GM23338 (cell line): ENCODE measurements at regions not wholly inside any gene's neighbourhood (a gene's known extent, or its start where the extent isn't known, plus 50 kb on each side); places are given as distances from the start of the nearest gene placed in this dataset.

Source experiments
- ATAC-seq: fragments of 200-7000 bp; cut with Tn5 transposase; 3 replicates; pipeline ENCODE4 v1.9.1; 2020
- DNase-seq: peaks from one replicate; pipeline ENCODE4 v3.0.0-alpha.2; 2015; ENCODE audit warnings: low spot score
- H2AFZ ChIP-seq: fragments of 200-600 bp; sonication (generic); 2 replicates; pipeline ENCODE4 v1.8.0; 2016; ENCODE audit warnings: antibody characterized with exemption, mild to moderate bottlenecking, moderate library complexity
- H3F3A ChIP-seq: fragments of 200-600 bp; sonication (generic); replicated peaks from 2 replicates; pipeline ENCODE4 v1.8.0; 2017; ENCODE audit warnings: antibody characterized with exemption, mixed run types, low read depth
- H3K27ac ChIP-seq: fragments of 200-600 bp; sonication (generic); 2 replicates; pipeline ENCODE4 v1.6.1; 2016; ENCODE audit warnings: low read depth
- H3K27me3 ChIP-seq: fragments of 200-600 bp; sonication (generic); 2 replicates; pipeline ENCODE4 v1.8.0; 2016; ENCODE audit warnings: mild to moderate bottlenecking, mixed run types, moderate library complexity; ENCODE audit not compliant: insufficient read depth
- H3K36me3 ChIP-seq: fragments of 200-600 bp; sonication (generic); 2 replicates; pipeline ENCODE4 v1.8.0; 2016; ENCODE audit warnings: mild to moderate bottlenecking; ENCODE audit not compliant: insufficient read depth
- H3K4me1 ChIP-seq: fragments of 200-600 bp; sonication (generic); 2 replicates; pipeline ENCODE4 v1.8.0; 2016; ENCODE audit warnings: mild to moderate bottlenecking, moderate library complexity; ENCODE audit not compliant: insufficient read depth
- H3K4me2 ChIP-seq: fragments of 200-600 bp; sonication (generic); 2 replicates; pipeline ENCODE4 v1.7.1; 2017; ENCODE audit warnings: mixed run types
- H3K4me3 ChIP-seq: fragments of 200-600 bp; sonication (generic); 2 replicates; pipeline ENCODE4 v1.6.1; 2016; ENCODE audit warnings: mixed run types
- H3K79me2 ChIP-seq: fragments of 200-600 bp; sonication (generic); replicated peaks from 2 replicates; pipeline ENCODE4 v1.8.0; 2017; ENCODE audit warnings: mild to moderate bottlenecking; ENCODE audit not compliant: insufficient read depth
- H3K9me2 ChIP-seq: fragments of 200-600 bp; sonication (generic); 2 replicates; pipeline ENCODE4 v1.8.0; 2017; ENCODE audit not compliant: insufficient read depth
- H4K20me1 ChIP-seq: fragments of 200-600 bp; sonication (generic); replicated peaks from 2 replicates; pipeline ENCODE4 v1.8.0; 2017; ENCODE audit warnings: mild to moderate bottlenecking; ENCODE audit not compliant: insufficient read depth
- H3K27ac Mint-ChIP-seq: 2 replicates; pipeline ENCODE4 v1.8.0; 2020; ENCODE audit warnings: inconsistent platforms, mild to moderate bottlenecking, moderate library complexity, mixed read lengths
- H3K27me3 Mint-ChIP-seq: 3 replicates; pipeline ENCODE4 v1.8.0; 2022; ENCODE audit warnings: low read depth, mild to moderate bottlenecking, moderate library complexity, mixed read lengths, inconsistent platforms; ENCODE audit not compliant: insufficient read depth, poor library complexity
- H3K36me3 Mint-ChIP-seq: 3 replicates; pipeline ENCODE4 v1.8.0; 2021; ENCODE audit warnings: low read depth, mild to moderate bottlenecking, inconsistent platforms, moderate library complexity, mixed read lengths
- H3K4me1 Mint-ChIP-seq: 3 replicates; pipeline ENCODE4 v1.8.0; 2020; ENCODE audit warnings: mild to moderate bottlenecking, inconsistent platforms, mixed read lengths
- H3K4me3 Mint-ChIP-seq: 3 replicates; pipeline ENCODE4 v1.8.0; 2021; ENCODE audit warnings: moderate library complexity, mild to moderate bottlenecking, inconsistent platforms, mixed read lengths
- H3K9me3 Mint-ChIP-seq: 3 replicates; pipeline ENCODE4 v1.8.0; 2020; ENCODE audit warnings: moderate library complexity, mild to moderate bottlenecking, inconsistent platforms, mixed read lengths
- CREB1 ChIP-seq: fragments of 250-450 bp; sonication (Bioruptor Pico); IDR thresholded peaks from 2 replicates; pipeline ENCODE4 v1.5.0; 2020; ENCODE audit warnings: low read depth, mild to moderate bottlenecking, moderate library complexity
- EZH2 ChIP-seq: fragments of 200-600 bp; sonication (generic); IDR thresholded peaks from one replicate; pipeline ENCODE4 v1.8.0; 2017; ENCODE audit warnings: antibody characterized with exemption, mild to moderate bottlenecking, low read depth; ENCODE audit not compliant: unreplicated experiment
- EZH2phosphoT487 ChIP-seq: fragments of 200-600 bp; sonication (generic); IDR thresholded peaks from one replicate; pipeline ENCODE4 v1.8.1; 2018; ENCODE audit warnings: antibody characterized with exemption; ENCODE audit not compliant: unreplicated experiment
- JUNB ChIP-seq: IDR thresholded peaks from one replicate; pipeline ENCODE4 v1.6.1; 2016; ENCODE audit warnings: antibody characterized with exemption; ENCODE audit not compliant: unreplicated experiment
- NANOG ChIP-seq: IDR thresholded peaks from 2 replicates; pipeline ENCODE4 v1.6.1; 2016; ENCODE audit warnings: antibody characterized with exemption, borderline replicate concordance
- POLR2AphosphoS5 ChIP-seq: IDR thresholded peaks from 2 replicates; pipeline ENCODE4 v1.6.1; 2016; ENCODE audit warnings: antibody characterized with exemption, low read depth
- STAT1 ChIP-seq: IDR thresholded peaks from one replicate; pipeline ENCODE4 v1.6.1; 2016; ENCODE audit warnings: antibody characterized with exemption; ENCODE audit not compliant: unreplicated experiment
- ZNF114 ChIP-seq: fragments of 250-450 bp; sonication (Bioruptor Pico); IDR thresholded peaks from 2 replicates; pipeline ENCODE4 v1.5.0; 2020; ENCODE audit warnings: mild to moderate bottlenecking, moderate library complexity
- ZNF331 ChIP-seq: fragments of 250-450 bp; sonication (Bioruptor Pico); IDR thresholded peaks from 2 replicates; pipeline ENCODE4 v1.5.0; 2020; ENCODE audit warnings: low read depth, mild to moderate bottlenecking, moderate library complexity
- TF ChIP-seq, protein P1 (sequence below), 2 experiments: fragments of 200-600 bp in 1 of 2; sonication (generic) in 1 of 2; conservative IDR thresholded peaks; 2 replicates each; pipeline versions ENCODE4 v1.5.1 to v1.6.1; 2016 to 2017; ENCODE audit warnings: antibody characterized with exemption in 2 of 2, low read depth in 2 of 2, mild to moderate bottlenecking in 2 of 2, moderate library complexity in 1 of 2
- TF ChIP-seq, protein P2 (sequence below): IDR thresholded peaks from 2 replicates; pipeline ENCODE4 v1.6.1; 2016; ENCODE audit warnings: antibody characterized with exemption
- TF ChIP-seq, protein P3 (sequence below): IDR thresholded peaks from one replicate; pipeline ENCODE4 v1.6.1; 2018; ENCODE audit warnings: antibody characterized with exemption; ENCODE audit not compliant: unreplicated experiment
- TF ChIP-seq, protein P4 (sequence below): fragments of 250-450 bp; sonication (Bioruptor Pico); IDR thresholded peaks from 2 replicates; pipeline ENCODE4 v1.5.0; 2020; ENCODE audit warnings: mild to moderate bottlenecking, moderate library complexity

DNA sequence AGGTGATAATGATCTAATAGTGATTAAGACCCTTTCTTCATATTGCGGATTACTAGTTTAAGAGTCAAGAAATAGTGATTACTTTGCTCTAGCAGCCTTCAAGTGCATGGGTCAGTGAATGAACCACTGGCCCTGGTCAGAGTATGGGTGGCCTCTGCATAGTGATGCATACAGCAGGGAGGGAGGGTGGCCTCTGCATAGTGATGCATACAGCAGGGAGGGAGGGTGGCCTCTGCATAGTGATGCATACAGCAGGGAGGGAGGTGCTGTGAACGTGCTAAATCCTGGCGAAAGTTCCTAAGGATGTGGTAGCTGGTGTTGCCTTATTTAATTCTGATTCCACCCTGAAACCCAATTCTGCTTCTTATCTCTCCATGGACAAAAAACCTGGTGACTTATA is 246.7 kb upstream of the ARSJ start:
- peak; percentile 88 for ATAC-seq
- peaks cover 8% of the 10 kb centered on the region; the same call in 2 of the 3 replicates for H3K4me1 Mint-ChIP-seq
- no peak for DNase-seq
- Histone ChIP-seq H3K4me1 (0 out of 2 replicates have a peak, but pooled peaks cover 4% of the 10 kb centered on the region), H4K20me1 (no peaks in the 10 kb centered on the region), H3K4me3 (no peak overlapping the region), H2AFZ (no peak overlapping the region), H3K27ac (no peak overlapping the region), H3K9me2 (no peaks in the 10 kb centered on the region; the same call in 1 of the 2 replicates), H3K79me2 (no peaks in the 10 kb centered on the region), H3F3A (no peaks in the 10 kb centered on the region), H3K4me2 (no peak overlapping the region), H3K27me3 (no peaks in the 10 kb centered on the region), H3K36me3 (no peaks in the 10 kb centered on the region)
- H3K9me3 Mint-ChIP-seq: no peaks in the 10 kb centered on the region
- H3K36me3 Mint-ChIP-seq: no peaks in the 10 kb centered on the region
- H3K4me3 Mint-ChIP-seq: no peak overlapping the region
- no peak overlapping the region for H3K27ac Mint-ChIP-seq
- no peaks in the 10 kb centered on the region for H3K27me3 Mint-ChIP-seq
- TF ChIP-seq POLR2AphosphoS5 (no peak), EZH2phosphoT487 (no peak), CREB1 (CRISPR knock-in tag) (no peak), STAT1 (no peak), NANOG (no peak), ZNF331 (no peak), ZNF114 (no peak), JUNB (no peak), EZH2 (no peak)
- TF ChIP-seq, protein P1, sequence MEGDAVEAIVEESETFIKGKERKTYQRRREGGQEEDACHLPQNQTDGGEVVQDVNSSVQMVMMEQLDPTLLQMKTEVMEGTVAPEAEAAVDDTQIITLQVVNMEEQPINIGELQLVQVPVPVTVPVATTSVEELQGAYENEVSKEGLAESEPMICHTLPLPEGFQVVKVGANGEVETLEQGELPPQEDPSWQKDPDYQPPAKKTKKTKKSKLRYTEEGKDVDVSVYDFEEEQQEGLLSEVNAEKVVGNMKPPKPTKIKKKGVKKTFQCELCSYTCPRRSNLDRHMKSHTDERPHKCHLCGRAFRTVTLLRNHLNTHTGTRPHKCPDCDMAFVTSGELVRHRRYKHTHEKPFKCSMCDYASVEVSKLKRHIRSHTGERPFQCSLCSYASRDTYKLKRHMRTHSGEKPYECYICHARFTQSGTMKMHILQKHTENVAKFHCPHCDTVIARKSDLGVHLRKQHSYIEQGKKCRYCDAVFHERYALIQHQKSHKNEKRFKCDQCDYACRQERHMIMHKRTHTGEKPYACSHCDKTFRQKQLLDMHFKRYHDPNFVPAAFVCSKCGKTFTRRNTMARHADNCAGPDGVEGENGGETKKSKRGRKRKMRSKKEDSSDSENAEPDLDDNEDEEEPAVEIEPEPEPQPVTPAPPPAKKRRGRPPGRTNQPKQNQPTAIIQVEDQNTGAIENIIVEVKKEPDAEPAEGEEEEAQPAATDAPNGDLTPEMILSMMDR (conservative IDR thresholded peaks at IDR 0.05; ENCODE audit: low read depth in 2 of 2): no peak
- TF ChIP-seq, protein P2, sequence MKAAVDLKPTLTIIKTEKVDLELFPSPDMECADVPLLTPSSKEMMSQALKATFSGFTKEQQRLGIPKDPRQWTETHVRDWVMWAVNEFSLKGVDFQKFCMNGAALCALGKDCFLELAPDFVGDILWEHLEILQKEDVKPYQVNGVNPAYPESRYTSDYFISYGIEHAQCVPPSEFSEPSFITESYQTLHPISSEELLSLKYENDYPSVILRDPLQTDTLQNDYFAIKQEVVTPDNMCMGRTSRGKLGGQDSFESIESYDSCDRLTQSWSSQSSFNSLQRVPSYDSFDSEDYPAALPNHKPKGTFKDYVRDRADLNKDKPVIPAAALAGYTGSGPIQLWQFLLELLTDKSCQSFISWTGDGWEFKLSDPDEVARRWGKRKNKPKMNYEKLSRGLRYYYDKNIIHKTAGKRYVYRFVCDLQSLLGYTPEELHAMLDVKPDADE: no peak
- TF ChIP-seq, protein P3, sequence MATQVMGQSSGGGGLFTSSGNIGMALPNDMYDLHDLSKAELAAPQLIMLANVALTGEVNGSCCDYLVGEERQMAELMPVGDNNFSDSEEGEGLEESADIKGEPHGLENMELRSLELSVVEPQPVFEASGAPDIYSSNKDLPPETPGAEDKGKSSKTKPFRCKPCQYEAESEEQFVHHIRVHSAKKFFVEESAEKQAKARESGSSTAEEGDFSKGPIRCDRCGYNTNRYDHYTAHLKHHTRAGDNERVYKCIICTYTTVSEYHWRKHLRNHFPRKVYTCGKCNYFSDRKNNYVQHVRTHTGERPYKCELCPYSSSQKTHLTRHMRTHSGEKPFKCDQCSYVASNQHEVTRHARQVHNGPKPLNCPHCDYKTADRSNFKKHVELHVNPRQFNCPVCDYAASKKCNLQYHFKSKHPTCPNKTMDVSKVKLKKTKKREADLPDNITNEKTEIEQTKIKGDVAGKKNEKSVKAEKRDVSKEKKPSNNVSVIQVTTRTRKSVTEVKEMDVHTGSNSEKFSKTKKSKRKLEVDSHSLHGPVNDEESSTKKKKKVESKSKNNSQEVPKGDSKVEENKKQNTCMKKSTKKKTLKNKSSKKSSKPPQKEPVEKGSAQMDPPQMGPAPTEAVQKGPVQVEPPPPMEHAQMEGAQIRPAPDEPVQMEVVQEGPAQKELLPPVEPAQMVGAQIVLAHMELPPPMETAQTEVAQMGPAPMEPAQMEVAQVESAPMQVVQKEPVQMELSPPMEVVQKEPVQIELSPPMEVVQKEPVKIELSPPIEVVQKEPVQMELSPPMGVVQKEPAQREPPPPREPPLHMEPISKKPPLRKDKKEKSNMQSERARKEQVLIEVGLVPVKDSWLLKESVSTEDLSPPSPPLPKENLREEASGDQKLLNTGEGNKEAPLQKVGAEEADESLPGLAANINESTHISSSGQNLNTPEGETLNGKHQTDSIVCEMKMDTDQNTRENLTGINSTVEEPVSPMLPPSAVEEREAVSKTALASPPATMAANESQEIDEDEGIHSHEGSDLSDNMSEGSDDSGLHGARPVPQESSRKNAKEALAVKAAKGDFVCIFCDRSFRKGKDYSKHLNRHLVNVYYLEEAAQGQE: no peak
- TF ChIP-seq, protein P4, sequence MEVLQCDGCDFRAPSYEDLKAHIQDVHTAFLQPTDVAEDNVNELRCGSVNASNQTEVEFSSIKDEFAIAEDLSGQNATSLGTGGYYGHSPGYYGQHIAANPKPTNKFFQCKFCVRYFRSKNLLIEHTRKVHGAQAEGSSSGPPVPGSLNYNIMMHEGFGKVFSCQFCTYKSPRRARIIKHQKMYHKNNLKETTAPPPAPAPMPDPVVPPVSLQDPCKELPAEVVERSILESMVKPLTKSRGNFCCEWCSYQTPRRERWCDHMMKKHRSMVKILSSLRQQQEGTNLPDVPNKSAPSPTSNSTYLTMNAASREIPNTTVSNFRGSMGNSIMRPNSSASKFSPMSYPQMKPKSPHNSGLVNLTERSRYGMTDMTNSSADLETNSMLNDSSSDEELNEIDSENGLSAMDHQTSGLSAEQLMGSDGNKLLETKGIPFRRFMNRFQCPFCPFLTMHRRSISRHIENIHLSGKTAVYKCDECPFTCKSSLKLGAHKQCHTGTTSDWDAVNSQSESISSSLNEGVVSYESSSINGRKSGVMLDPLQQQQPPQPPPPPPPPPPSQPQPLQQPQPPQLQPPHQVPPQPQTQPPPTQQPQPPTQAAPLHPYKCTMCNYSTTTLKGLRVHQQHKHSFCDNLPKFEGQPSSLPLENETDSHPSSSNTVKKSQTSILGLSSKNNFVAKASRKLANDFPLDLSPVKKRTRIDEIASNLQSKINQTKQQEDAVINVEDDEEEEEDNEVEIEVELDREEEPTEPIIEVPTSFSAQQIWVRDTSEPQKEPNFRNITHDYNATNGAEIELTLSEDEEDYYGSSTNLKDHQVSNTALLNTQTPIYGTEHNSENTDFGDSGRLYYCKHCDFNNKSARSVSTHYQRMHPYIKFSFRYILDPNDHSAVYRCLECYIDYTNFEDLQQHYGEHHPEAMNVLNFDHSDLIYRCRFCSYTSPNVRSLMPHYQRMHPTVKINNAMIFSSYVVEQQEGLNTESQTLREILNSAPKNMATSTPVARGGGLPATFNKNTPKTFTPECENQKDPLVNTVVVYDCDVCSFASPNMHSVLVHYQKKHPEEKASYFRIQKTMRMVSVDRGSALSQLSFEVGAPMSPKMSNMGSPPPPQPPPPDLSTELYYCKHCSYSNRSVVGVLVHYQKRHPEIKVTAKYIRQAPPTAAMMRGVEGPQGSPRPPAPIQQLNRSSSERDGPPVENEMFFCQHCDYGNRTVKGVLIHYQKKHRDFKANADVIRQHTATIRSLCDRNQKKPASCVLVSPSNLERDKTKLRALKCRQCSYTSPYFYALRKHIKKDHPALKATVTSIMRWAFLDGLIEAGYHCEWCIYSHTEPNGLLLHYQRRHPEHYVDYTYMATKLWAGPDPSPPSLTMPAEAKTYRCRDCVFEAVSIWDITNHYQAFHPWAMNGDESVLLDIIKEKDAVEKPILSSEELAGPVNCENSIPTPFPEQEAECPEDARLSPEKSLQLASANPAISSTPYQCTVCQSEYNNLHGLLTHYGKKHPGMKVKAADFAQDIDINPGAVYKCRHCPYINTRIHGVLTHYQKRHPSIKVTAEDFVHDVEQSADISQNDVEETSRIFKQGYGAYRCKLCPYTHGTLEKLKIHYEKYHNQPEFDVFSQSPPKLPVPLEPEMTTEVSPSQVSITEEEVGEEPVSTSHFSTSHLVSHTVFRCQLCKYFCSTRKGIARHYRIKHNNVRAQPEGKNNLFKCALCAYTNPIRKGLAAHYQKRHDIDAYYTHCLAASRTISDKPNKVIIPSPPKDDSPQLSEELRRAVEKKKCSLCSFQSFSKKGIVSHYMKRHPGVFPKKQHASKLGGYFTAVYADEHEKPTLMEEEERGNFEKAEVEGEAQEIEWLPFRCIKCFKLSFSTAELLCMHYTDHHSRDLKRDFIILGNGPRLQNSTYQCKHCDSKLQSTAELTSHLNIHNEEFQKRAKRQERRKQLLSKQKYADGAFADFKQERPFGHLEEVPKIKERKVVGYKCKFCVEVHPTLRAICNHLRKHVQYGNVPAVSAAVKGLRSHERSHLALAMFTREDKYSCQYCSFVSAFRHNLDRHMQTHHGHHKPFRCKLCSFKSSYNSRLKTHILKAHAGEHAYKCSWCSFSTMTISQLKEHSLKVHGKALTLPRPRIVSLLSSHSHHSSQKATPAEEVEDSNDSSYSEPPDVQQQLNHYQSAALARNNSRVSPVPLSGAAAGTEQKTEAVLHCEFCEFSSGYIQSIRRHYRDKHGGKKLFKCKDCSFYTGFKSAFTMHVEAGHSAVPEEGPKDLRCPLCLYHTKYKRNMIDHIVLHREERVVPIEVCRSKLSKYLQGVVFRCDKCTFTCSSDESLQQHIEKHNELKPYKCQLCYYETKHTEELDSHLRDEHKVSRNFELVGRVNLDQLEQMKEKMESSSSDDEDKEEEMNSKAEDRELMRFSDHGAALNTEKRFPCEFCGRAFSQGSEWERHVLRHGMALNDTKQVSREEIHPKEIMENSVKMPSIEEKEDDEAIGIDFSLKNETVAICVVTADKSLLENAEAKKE: no peak
